IMR-90 (cell line): ENCODE measurements at regions not wholly inside any gene's neighbourhood (a gene's known extent, or its start where the extent isn't known, plus 50 kb on each side); places are given as distances from the start of the nearest gene placed in this dataset.

ENCODE experiments used
- ATAC-seq: fragments of 200-7000 bp; cut with Tn5 transposase; 2 replicates; pipeline ENCODE4 v1.9.1; 2020; ENCODE audit warnings: low read depth, mild to moderate bottlenecking, moderate library complexity
- BruUV-seq: library from RNA; stranded (reverse); fragments of 400-500 nt; replicated peaks from 2 replicates; lab custom pipeline; 2021; lab: Mats Ljungman, UMichigan
- CTCF ChIA-PET: fragments of 300-600 bp; formaldehyde crosslinking; extraction: SDS; loops from one replicate; lab custom pipeline; 2021; ENCODE audit warnings: antibody characterized with exemption; lab: Yijun Ruan, JAX
- POLR2A ChIA-PET: fragments of 300-600 bp; sonication (Branson Sonifier 250); formaldehyde crosslinking; loops from one replicate; lab custom pipeline; 2022; ENCODE audit warnings: antibody characterized with exemption; ENCODE audit not compliant: unreplicated experiment; lab: Charles Lee
- DNase-seq: peaks from one replicate; pipeline ENCODE4 v3.0.0; 2013
- H2AFZ ChIP-seq: replicated peaks from 2 replicates; pipeline ENCODE3; 2013; ENCODE audit warnings: low read length, mild to moderate bottlenecking; ENCODE audit not compliant: poor library complexity
- H2AK5ac ChIP-seq: 2 replicates; pipeline ENCODE4 v1.6.1; 2013; ENCODE audit warnings: low read depth, low read length, inconsistent platforms
- H2AK9ac ChIP-seq: replicated peaks from 2 replicates; pipeline ENCODE3; 2013; ENCODE audit warnings: mild to moderate bottlenecking, low read depth, low read length, moderate library complexity; ENCODE audit not compliant: poor library complexity
- H2BK120ac ChIP-seq: 2 replicates; pipeline ENCODE4 v1.6.1; 2013; ENCODE audit warnings: low read depth, low read length, inconsistent platforms
- H2BK15ac ChIP-seq: 3 replicates; pipeline ENCODE4 v1.6.1; 2013; ENCODE audit warnings: low read depth, low read length, inconsistent platforms
- H2BK20ac ChIP-seq: 2 replicates; pipeline ENCODE4 v1.6.1; 2013; ENCODE audit warnings: low read depth, mild to moderate bottlenecking, inconsistent platforms, low read length, moderate library complexity
- H2BK5ac ChIP-seq: 2 replicates; pipeline ENCODE4 v1.6.1; 2013; ENCODE audit warnings: mild to moderate bottlenecking, low read depth, low read length, inconsistent platforms; ENCODE audit not compliant: poor library complexity, severe bottlenecking
- H3K14ac ChIP-seq: replicated peaks from 2 replicates; pipeline ENCODE4 v1.6.1; 2013; ENCODE audit warnings: low read depth, low read length, inconsistent platforms
- H3K18ac ChIP-seq: 2 replicates; pipeline ENCODE4 v1.6.1; 2013; ENCODE audit warnings: low read depth, low read length, control low read depth
- H3K23ac ChIP-seq: 2 replicates; pipeline ENCODE4 v1.6.1; 2013; ENCODE audit warnings: low read depth, low read length, inconsistent platforms
- H3K27ac ChIP-seq: 2 replicates; pipeline ENCODE4 v1.5.1; 2013; ENCODE audit warnings: mild to moderate bottlenecking, control low read depth, low read length; ENCODE audit not compliant: insufficient read depth
- H3K27me3 ChIP-seq: 2 replicates; pipeline ENCODE4 v1.6.1; 2013; ENCODE audit warnings: low read length; ENCODE audit not compliant: control insufficient read depth, insufficient read depth
- H3K36me3 ChIP-seq: 2 replicates; pipeline ENCODE4 v1.6.1; 2013; ENCODE audit warnings: low read length, mixed read lengths; ENCODE audit not compliant: control insufficient read depth, insufficient read depth
- H3K4ac ChIP-seq: 2 replicates; pipeline ENCODE4 v1.6.1; 2013; ENCODE audit warnings: low read depth, low read length, inconsistent platforms
- H3K4me1 ChIP-seq: 2 replicates; pipeline ENCODE4 v1.6.1; 2013; ENCODE audit warnings: low read length, mixed read lengths; ENCODE audit not compliant: control insufficient read depth, insufficient read depth
- H3K4me2 ChIP-seq: 2 replicates; pipeline ENCODE4 v1.6.1; 2013; ENCODE audit warnings: low read depth, mild to moderate bottlenecking, control low read depth, low read length, moderate library complexity
- H3K4me3 ChIP-seq: 2 replicates; pipeline ENCODE4 v1.5.1; 2013; ENCODE audit warnings: low read depth, mild to moderate bottlenecking, control low read depth, low read length, moderate library complexity; ENCODE audit not compliant: insufficient read depth
- H3K56ac ChIP-seq: 2 replicates; pipeline ENCODE4 v1.6.1; 2013; ENCODE audit warnings: low read length, inconsistent platforms; ENCODE audit not compliant: insufficient read depth; ENCODE audit errors: extremely low read depth
- H3K79me1 ChIP-seq, 2 experiments: 2 replicates each; pipeline ENCODE4 v1.6.1; 2013; ENCODE audit warnings: low read length in 2 of 2, inconsistent platforms in 1 of 2, low read depth in 1 of 2
- H3K9ac ChIP-seq: 2 replicates; pipeline ENCODE4 v1.6.1; 2013; ENCODE audit warnings: low read depth, low read length, control low read depth
- H3K9me1 ChIP-seq: 2 replicates; pipeline ENCODE4 v1.6.1; 2013; ENCODE audit warnings: low read length, inconsistent platforms; ENCODE audit not compliant: insufficient read depth
- H3K9me3 ChIP-seq: 2 replicates; pipeline ENCODE4 v1.6.1; 2013; ENCODE audit warnings: low read length; ENCODE audit not compliant: control insufficient read depth, insufficient read depth
- H4K20me1 ChIP-seq: 2 replicates; pipeline ENCODE4 v1.6.1; 2013; ENCODE audit warnings: low read length, inconsistent platforms; ENCODE audit not compliant: insufficient read depth
- H4K5ac ChIP-seq: 2 replicates; pipeline ENCODE4 v1.6.1; 2013; ENCODE audit warnings: mild to moderate bottlenecking, low read depth, low read length, control low read depth
- H4K8ac ChIP-seq, 2 experiments: 2 replicates each; pipeline ENCODE4 v1.6.1; 2013; ENCODE audit warnings: low read depth in 2 of 2, low read length in 2 of 2, control low read depth in 1 of 2, inconsistent platforms in 1 of 2
- H4K91ac ChIP-seq: 2 replicates; pipeline ENCODE4 v1.6.1; 2013; ENCODE audit warnings: low read depth, low read length, inconsistent platforms; ENCODE audit not compliant: insufficient read depth
- BHLHE40 ChIP-seq: fragments of 150-350 bp; IDR thresholded peaks from 2 replicates; pipeline ENCODE4 v1.6.1; 2016; ENCODE audit warnings: mild to moderate bottlenecking, low read depth, low read length
- CEBPB ChIP-seq: IDR thresholded peaks from 2 replicates; pipeline ENCODE4 v1.6.1; 2012; ENCODE audit warnings: low read depth, low read length, improper control_type of control experiment
- CHD1 ChIP-seq: IDR thresholded peaks from 2 replicates; pipeline ENCODE4 v1.6.1; 2012; ENCODE audit warnings: low read depth, low read length, improper control_type of control experiment
- FOS ChIP-seq: fragments of 150-350 bp; IDR thresholded peaks from 2 replicates; pipeline ENCODE4 v1.6.1; 2016; ENCODE audit warnings: low read depth, low read length
- RCOR1 ChIP-seq: IDR thresholded peaks from 2 replicates; pipeline ENCODE4 v1.6.1; 2012; ENCODE audit warnings: mild to moderate bottlenecking, low read length, improper control_type of control experiment; ENCODE audit not compliant: insufficient replicate concordance
- RFX5 ChIP-seq: IDR thresholded peaks from 2 replicates; pipeline ENCODE4 v1.8.0; 2012; ENCODE audit warnings: low read depth, mild to moderate bottlenecking, low read length, moderate library complexity
- SMC3 ChIP-seq: fragments of 150-350 bp; IDR thresholded peaks from 2 replicates; pipeline ENCODE4 v1.6.1; 2016; ENCODE audit warnings: low read depth, mild to moderate bottlenecking, antibody characterized with exemption, low read length, moderate library complexity
- USF2 ChIP-seq: fragments of 150-350 bp; IDR thresholded peaks from 2 replicates; pipeline ENCODE4 v1.6.1; 2017; ENCODE audit warnings: mild to moderate bottlenecking, antibody characterized with exemption, low read length, low read depth
- dilution Hi-C: fragments of 300-500 bp; cut with HindIII; formaldehyde crosslinking; loops from one replicate; pipeline ENCODE4 v1.14.3; 2018; ENCODE audit warnings: low sequenced_read_pairs; ENCODE audit not compliant: unreplicated experiment
- in situ Hi-C: fragments of 300-500 bp; cut with MboI; formaldehyde crosslinking; loops from 3 replicates; pipeline ENCODE4 v1.14.3; 2019; ENCODE audit warnings: low sequenced_read_pairs, inconsistent platforms, mixed read lengths
- intact Hi-C: fragments of 100-400 bp; cut with micrococcal nuclease; formaldehyde crosslinking; loops from 2 replicates; pipeline ENCODE4 v1.10.0; 2022
- TF ChIP-seq, protein P1 (sequence below): fragments of 150-350 bp; IDR thresholded peaks from 2 replicates; pipeline ENCODE4 v1.6.1; 2016; ENCODE audit warnings: low read depth, mild to moderate bottlenecking, low read length, moderate library complexity, borderline replicate concordance
- TF ChIP-seq, protein P2 (sequence below): conservative IDR thresholded peaks from 2 replicates; pipeline ENCODE4 v1.5.1; 2012; ENCODE audit warnings: mild to moderate bottlenecking, low read depth, low read length, improper control_type of control experiment

DNA sequence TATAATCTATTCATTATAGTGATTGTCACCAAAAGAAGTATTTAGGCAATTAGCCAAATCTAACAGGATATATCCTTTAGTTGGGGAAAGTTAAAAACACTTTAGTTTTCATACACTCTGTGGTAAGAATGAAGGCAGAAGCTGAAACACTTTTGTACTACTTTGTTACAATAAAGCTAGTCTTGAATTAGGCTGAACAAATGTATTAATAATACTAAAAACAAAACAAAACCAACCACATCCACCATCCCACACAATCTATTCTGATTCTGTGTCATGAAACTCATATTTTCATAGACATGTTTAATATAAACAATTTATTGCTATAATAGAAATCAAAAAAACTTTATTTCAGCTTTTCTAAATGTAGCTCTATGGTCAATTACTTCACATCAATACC is 508.8 kb downstream of the ZEB2 start:
- Histone ChIP-seq H2BK20ac (no peak overlapping the region), H3K4me2 (no peak overlapping the region), H3K9me1 (peaks cover 4% of the 10 kb centered on the region; the same call in 1 of the 2 replicates), H3K36me3 (no peaks in the 10 kb centered on the region), H4K5ac (no peak overlapping the region), H3K9me3 (no peaks in the 10 kb centered on the region), H4K20me1 (no peaks in the 10 kb centered on the region), H2AK5ac (no peak overlapping the region), H3K27me3 (no peaks in the 10 kb centered on the region), H3K4me1 (no peaks in the 10 kb centered on the region; the same call in 1 of the 2 replicates), H2AK9ac (no peak overlapping the region), H3K23ac (no peak overlapping the region), H3K18ac (no peak overlapping the region), H2BK5ac (no peak overlapping the region), H2BK120ac (no peak overlapping the region), H4K8ac (no peak overlapping the region), H3K4me3 (no peak overlapping the region), H2BK15ac (no peak overlapping the region), H3K14ac (no peak overlapping the region), H3K27ac (no peak overlapping the region), H3K4ac (no peak overlapping the region), H3K9ac (no peak overlapping the region), H3K56ac (no peak overlapping the region), H3K79me1 (no peaks in the 10 kb centered on the region), H4K91ac (no peak overlapping the region), H2AFZ (no peak overlapping the region)
- in situ Hi-C loops = no loop called here
- ChIA-PET POLR2A (no interaction called here), CTCF (no interaction called here)
- dilution Hi-C loops = no loop called here
- no peak for TF ChIP-seq BHLHE40
- no peak for TF ChIP-seq RCOR1
- no peak for TF ChIP-seq RFX5
- no peak for TF ChIP-seq CEBPB
- TF ChIP-seq FOS = no peak
- TF ChIP-seq SMC3 = no peak
- no peak for TF ChIP-seq CHD1
- TF ChIP-seq, protein P1, sequence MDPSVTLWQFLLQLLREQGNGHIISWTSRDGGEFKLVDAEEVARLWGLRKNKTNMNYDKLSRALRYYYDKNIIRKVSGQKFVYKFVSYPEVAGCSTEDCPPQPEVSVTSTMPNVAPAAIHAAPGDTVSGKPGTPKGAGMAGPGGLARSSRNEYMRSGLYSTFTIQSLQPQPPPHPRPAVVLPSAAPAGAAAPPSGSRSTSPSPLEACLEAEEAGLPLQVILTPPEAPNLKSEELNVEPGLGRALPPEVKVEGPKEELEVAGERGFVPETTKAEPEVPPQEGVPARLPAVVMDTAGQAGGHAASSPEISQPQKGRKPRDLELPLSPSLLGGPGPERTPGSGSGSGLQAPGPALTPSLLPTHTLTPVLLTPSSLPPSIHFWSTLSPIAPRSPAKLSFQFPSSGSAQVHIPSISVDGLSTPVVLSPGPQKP = no peak
- TF ChIP-seq USF2 = no peak
- TF ChIP-seq, protein P2, sequence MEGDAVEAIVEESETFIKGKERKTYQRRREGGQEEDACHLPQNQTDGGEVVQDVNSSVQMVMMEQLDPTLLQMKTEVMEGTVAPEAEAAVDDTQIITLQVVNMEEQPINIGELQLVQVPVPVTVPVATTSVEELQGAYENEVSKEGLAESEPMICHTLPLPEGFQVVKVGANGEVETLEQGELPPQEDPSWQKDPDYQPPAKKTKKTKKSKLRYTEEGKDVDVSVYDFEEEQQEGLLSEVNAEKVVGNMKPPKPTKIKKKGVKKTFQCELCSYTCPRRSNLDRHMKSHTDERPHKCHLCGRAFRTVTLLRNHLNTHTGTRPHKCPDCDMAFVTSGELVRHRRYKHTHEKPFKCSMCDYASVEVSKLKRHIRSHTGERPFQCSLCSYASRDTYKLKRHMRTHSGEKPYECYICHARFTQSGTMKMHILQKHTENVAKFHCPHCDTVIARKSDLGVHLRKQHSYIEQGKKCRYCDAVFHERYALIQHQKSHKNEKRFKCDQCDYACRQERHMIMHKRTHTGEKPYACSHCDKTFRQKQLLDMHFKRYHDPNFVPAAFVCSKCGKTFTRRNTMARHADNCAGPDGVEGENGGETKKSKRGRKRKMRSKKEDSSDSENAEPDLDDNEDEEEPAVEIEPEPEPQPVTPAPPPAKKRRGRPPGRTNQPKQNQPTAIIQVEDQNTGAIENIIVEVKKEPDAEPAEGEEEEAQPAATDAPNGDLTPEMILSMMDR = no peak
- no TSS peak for BruUV-seq
- intact Hi-C loops = no loop called here
- no peak for DNase-seq
- no peak for ATAC-seq
